RPMI8226 (cell line): ENCODE measurements at regions not wholly inside any gene's neighbourhood (a gene's known extent, or its start where the extent isn't known, plus 50 kb on each side); places are given as distances from the start of the nearest gene placed in this dataset.
"Not testable (repeated sequence)": the region's sequence is repeated elsewhere in the genome, so short reads cannot be mapped to it uniquely, and the experiment has no call there.

ENCODE experiments used
- DNase-seq: peaks from one replicate; pipeline ENCODE4 v3.0.0-alpha.2; 2015

GRCh38 chr3:164741869-164742268 lies 336.4 kb downstream of the SI start:
- no peak for DNase-seq

- DNase-seq = no peak
These were observed 341.1 kb downstream of the SI start for GRCh38 chr3:164737174-164737573.

- no peak for DNase-seq
These were observed 346.1 kb downstream of the SI start for GRCh38 chr3:164732166-164732565.

- DNase-seq = no peak
These were observed 347.4 kb downstream of the SI start for GRCh38 chr3:164730815-164731360.

- DNase-seq = no peak
These were observed 354.9 kb downstream of the SI start for GRCh38 chr3:164723396-164723795.

- DNase-seq = not testable (repeated sequence)
These were observed 375.5 kb downstream of the SI start for GRCh38 chr3:164702808-164703207.

GRCh38 chr3:164687902-164688301 lies 390.4 kb downstream of the SI start:
- no peak for DNase-seq

- DNase-seq = no peak
These were observed 391.1 kb downstream of the SI start for GRCh38 chr3:164687211-164687610.

GRCh38 chr3:164683489-164683888 lies 394.8 kb downstream of the SI start:
- DNase-seq = no peak

- DNase-seq = no peak
These were observed 399.1 kb downstream of the SI start for GRCh38 chr3:164679245-164679644.

GRCh38 chr3:164677317-164677716 lies 401.0 kb downstream of the SI start:
- DNase-seq = no peak

- DNase-seq = peak; percentile 10
These were observed 404.6 kb downstream of the SI start for GRCh38 chr3:164673738-164674137.

- no peak for DNase-seq
These were observed 420.2 kb downstream of the SI start for GRCh38 chr3:164658125-164658524.

GRCh38 chr3:164657631-164658030 lies 420.7 kb downstream of the SI start:
- DNase-seq = no peak

- DNase-seq = no peak
These were observed 422.8 kb downstream of the SI start for GRCh38 chr3:164655462-164655861.

GRCh38 chr3:164641071-164641470 lies 437.2 kb downstream of the SI start:
- DNase-seq = no peak

GRCh38 chr3:164640591-164640990 lies 437.7 kb downstream of the SI start:
- DNase-seq = no peak

- no peak for DNase-seq
These were observed 457.3 kb downstream of the SI start for GRCh38 chr3:164620956-164621355.

- DNase-seq = no peak
These were observed 457.9 kb downstream of the SI start for GRCh38 chr3:164620423-164620822.

- DNase-seq = no peak
These were observed 465.5 kb downstream of the SI start for GRCh38 chr3:164612751-164613150.

GRCh38 chr3:164608554-164609276 lies 469.6 kb downstream of the SI start:
- DNase-seq = peak; percentile 54

- DNase-seq = no peak
These were observed 473.6 kb downstream of the SI start for GRCh38 chr3:164604687-164605086.

GRCh38 chr3:164577667-164578210 lies 500.6 kb downstream of the SI start:
- no peak for DNase-seq

- no peak for DNase-seq
These were observed 505.9 kb downstream of the SI start for GRCh38 chr3:164572436-164572835.

- no peak for DNase-seq
These were observed 527.4 kb downstream of the SI start for GRCh38 chr3:164550857-164551256.
